ENCODE measurements at regions not wholly inside any gene's neighbourhood (a gene's known extent, or its start where the extent isn't known, plus 50 kb on each side); places are given as distances from the start of the nearest gene placed in this dataset.

DNA sequence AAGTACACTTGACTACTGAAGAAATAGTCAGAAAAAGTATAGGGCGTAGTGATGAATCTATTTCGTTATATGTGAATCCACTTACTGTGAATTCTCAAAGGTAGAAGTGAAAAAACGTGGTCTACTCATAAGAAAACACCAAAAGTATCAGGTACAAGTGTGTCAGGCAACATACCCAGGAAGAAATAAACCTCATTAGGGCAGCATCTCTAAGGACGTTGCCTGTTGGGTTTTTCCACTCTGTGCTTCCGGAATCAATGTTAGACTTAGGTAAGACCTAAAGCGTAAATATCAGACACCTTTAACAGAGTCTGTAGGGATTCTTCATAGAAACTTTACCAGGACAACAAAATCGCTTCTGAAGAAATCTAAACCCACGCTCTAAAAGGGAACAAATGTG, 607.2 kb upstream of the EPHA7 start:
- TF ChIP-seq, protein P1, sequence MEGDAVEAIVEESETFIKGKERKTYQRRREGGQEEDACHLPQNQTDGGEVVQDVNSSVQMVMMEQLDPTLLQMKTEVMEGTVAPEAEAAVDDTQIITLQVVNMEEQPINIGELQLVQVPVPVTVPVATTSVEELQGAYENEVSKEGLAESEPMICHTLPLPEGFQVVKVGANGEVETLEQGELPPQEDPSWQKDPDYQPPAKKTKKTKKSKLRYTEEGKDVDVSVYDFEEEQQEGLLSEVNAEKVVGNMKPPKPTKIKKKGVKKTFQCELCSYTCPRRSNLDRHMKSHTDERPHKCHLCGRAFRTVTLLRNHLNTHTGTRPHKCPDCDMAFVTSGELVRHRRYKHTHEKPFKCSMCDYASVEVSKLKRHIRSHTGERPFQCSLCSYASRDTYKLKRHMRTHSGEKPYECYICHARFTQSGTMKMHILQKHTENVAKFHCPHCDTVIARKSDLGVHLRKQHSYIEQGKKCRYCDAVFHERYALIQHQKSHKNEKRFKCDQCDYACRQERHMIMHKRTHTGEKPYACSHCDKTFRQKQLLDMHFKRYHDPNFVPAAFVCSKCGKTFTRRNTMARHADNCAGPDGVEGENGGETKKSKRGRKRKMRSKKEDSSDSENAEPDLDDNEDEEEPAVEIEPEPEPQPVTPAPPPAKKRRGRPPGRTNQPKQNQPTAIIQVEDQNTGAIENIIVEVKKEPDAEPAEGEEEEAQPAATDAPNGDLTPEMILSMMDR (IDR thresholded peaks at IDR 0.05) = no peak
- no peak for TF ChIP-seq POLR2A (IDR thresholded peaks at IDR 0.05)

Measured in right lobe of liver (tissue), 4 donors.